ENCODE measurements at regions not wholly inside any gene's neighbourhood (a gene's known extent, or its start where the extent isn't known, plus 50 kb on each side); places are given as distances from the start of the nearest gene placed in this dataset.

- peak; percentile 16 for DNase-seq
Measured at GRCh38 chr7:112877691-112878460, 87.7 kb upstream of the TMEM168 start.

DNA sequence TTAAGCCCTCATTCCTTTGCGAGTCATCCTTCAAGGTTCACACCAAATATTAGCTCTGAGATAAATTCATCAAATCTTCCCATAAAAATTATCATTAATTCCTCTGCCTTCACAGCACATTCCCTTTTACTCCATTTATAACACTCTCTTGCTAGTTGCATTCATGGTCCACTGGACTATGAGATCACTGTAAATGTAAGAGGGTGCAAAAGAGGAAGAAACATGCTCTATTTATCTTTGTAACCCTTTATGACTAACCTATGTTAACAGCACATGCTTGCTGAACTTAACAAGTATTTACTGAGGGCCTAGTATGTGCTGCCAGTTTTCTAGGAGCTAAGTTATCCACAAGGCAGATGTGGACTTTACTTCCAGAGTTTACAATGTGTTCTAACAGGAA is 86.7 kb upstream of the TMEM168 start:
- peak; percentile 3 for DNase-seq

DNA sequence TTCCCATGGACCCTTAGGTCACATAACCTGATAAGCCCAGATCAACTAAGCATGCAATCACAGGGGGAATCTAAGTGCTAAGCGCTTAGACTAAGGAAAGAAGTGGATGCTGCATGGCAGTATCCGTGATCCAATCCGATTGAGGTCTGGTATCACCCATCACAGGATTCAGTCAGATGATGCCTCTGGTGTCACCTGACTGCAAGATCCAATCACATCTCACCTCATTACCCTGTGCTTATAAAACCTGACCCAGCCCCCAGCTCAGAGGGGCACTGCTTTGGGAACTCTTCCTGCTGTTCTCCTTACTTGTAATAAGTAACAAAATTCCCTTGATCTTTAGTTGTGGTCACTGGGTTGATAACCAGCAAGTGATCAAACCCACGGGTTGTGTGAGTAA is 84.7 kb upstream of the TMEM168 start:
- DNase-seq, result no peak

- peak; percentile 32 for DNase-seq
Measured at GRCh38 chr7:112873831-112874553, 83.8 kb upstream of the TMEM168 start.

- DNase-seq, result peak; percentile 39
Measured at GRCh38 chr7:112869111-112869774, 79.0 kb upstream of the TMEM168 start.

DNA sequence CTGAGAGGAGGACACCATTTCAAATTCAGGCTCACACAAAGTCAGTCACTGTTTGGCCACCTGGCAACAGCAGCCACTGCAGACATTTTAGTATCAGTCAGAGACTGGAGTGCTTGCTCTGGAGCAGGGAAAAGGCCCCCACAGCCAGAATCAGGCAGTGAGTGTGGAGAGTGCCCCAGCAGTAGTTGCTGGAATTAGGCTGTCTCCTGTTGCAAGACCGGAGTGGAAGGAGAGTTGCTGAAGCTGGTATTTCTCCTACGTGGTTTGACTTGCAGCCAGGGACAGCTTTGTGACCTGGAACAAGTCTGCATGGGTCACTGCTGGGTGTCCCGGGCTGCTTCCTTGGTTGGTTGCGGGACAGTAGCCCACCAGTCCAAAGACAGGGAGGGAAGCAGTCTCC is 78.4 kb upstream of the TMEM168 start:
- DNase-seq, result no peak

- DNase-seq, result no peak
Measured at GRCh38 chr7:112866424-112866823, 76.2 kb upstream of the TMEM168 start.

- DNase-seq, result no peak
Measured at GRCh38 chr7:112864380-112864779, 74.2 kb upstream of the TMEM168 start.

DNA sequence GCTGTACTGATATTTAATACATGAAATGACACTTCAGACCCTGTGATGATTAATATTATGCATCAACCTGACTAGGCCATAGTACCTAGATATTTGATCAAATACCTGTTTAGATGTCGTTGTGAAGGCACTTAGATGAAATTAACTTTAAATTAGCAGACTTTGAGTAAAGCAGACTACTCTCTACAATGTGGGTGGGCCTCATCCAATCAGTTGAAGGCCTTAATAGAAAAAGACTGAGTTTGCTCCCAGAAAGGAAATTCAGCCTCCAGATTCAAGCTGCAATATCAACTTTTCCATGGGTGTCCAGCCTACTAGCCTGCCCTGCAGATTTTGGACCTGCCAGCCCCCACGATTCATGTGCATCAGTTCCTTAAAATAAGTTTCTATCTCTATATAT is 68.6 kb upstream of the TMEM168 start:
- DNase-seq, result no peak

- no peak for DNase-seq
Measured at GRCh38 chr7:112855227-112855626, 65.0 kb upstream of the TMEM168 start.

GRCh38 chr7:112854169-112854568 is 64.0 kb upstream of the TMEM168 start:
- no peak for DNase-seq

DNA sequence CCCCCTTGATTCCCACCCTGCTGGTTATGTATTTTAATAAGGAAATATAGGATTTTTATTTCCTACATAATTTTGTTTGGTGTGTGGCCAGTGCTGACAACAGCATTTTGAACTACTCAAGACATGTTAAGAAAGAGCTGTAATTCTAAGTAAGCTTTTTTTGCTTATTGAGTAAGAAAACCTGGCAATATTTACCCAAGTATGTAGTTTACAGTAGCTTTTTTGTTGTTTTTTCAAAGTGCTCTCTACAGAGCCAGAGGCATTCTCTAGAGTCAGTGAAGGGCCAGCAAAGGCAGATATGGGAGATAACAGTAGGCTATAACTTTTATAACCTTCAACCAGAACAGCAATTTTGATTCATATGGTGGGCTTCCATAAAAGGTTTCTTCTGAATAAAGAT is 63.2 kb upstream of the TMEM168 start:
- DNase-seq, result no peak

DNA sequence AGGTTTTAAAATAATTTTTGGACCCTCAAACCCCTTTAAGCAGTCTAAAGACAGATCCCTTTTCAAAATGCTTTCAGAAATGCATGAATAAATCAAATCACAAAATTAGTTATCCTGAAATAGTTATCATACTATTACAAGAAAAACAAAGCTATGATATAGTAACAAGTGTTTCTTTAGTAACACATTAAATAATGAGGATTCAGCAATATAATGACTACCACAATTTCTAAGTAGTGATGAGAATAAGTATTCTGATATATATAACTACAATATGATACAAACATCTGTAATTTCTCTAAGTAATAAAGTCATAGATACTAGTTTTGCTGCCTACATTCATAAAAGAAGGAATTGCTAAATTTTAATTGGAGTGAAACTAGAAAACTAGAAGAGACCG is 53.0 kb upstream of the TMEM168 start:
- no peak for DNase-seq
